ENCODE measurements at regions not wholly inside any gene's neighbourhood (a gene's known extent, or its start where the extent isn't known, plus 50 kb on each side); places are given as distances from the start of the nearest gene placed in this dataset.

- DNase-seq: no peak
These were observed 111.2 kb upstream of the ASIC2 start for GRCh38 chr17:33404070-33404819.

- peak; percentile 37 for DNase-seq
These were observed 123.0 kb upstream of the ASIC2 start for GRCh38 chr17:33416131-33416530.

- DNase-seq: no peak
These were observed 128.8 kb upstream of the ASIC2 start for GRCh38 chr17:33421933-33422332.

- DNase-seq: no peak
These were observed 140.5 kb upstream of the ASIC2 start for GRCh38 chr17:33433581-33433980.

- no peak for DNase-seq
These were observed 141.7 kb upstream of the ASIC2 start for GRCh38 chr17:33434841-33435240.

- DNase-seq: no peak
These were observed 142.7 kb upstream of the ASIC2 start for GRCh38 chr17:33435721-33436301.

- peak; percentile 17 for DNase-seq
These were observed 143.2 kb upstream of the ASIC2 start for GRCh38 chr17:33436321-33436720.

GRCh38 chr17:33438139-33438538 lies 145.0 kb upstream of the ASIC2 start:
- DNase-seq: peak; percentile 10

- no peak for DNase-seq
These were observed 145.5 kb upstream of the ASIC2 start for GRCh38 chr17:33438578-33438977.

GRCh38 chr17:33442320-33442719 lies 149.2 kb upstream of the ASIC2 start:
- no peak for DNase-seq

- DNase-seq: no peak
These were observed 151.6 kb upstream of the ASIC2 start for GRCh38 chr17:33444731-33445130.

- no peak for DNase-seq
These were observed 154.0 kb upstream of the ASIC2 start for GRCh38 chr17:33447090-33447489.

- DNase-seq: no peak
These were observed 158.1 kb upstream of the ASIC2 start for GRCh38 chr17:33451221-33451620.

GRCh38 chr17:33457477-33457876 lies 164.4 kb upstream of the ASIC2 start:
- no peak for DNase-seq

- DNase-seq: no peak
These were observed 166.2 kb upstream of the ASIC2 start for GRCh38 chr17:33459078-33459940.

- no peak for DNase-seq
These were observed 167.8 kb upstream of the ASIC2 start for GRCh38 chr17:33460781-33461450.

- no peak for DNase-seq
These were observed 170.8 kb upstream of the ASIC2 start for GRCh38 chr17:33463887-33464286.

GRCh38 chr17:33464669-33465280 lies 171.7 kb upstream of the ASIC2 start:
- DNase-seq: no peak

GRCh38 chr17:33469421-33469820 lies 176.3 kb upstream of the ASIC2 start:
- DNase-seq: no peak

- no peak for DNase-seq
These were observed 176.8 kb upstream of the ASIC2 start for GRCh38 chr17:33469911-33470310.

GRCh38 chr17:33473061-33473460 lies 180.0 kb upstream of the ASIC2 start:
- DNase-seq: no peak

GRCh38 chr17:33474789-33475188 lies 181.7 kb upstream of the ASIC2 start:
- DNase-seq: no peak

GRCh38 chr17:33475594-33475993 lies 182.5 kb upstream of the ASIC2 start:
- DNase-seq: no peak
